ENCODE measurements at regions not wholly inside any gene's neighbourhood (a gene's known extent, or its start where the extent isn't known, plus 50 kb on each side); places are given as distances from the start of the nearest gene placed in this dataset.

- no peak for DNase-seq (ENCODE audit: low spot score)
Observed at GRCh38 chr18:70662588-70662987, 373.7 kb downstream of the SOCS6 start.

GRCh38 chr18:70659036-70659925, 370.4 kb downstream of the SOCS6 start:
- no peak for DNase-seq (ENCODE audit: low spot score)

GRCh38 chr18:70653671-70654070, 364.8 kb downstream of the SOCS6 start:
- DNase-seq (ENCODE audit: low spot score): no peak

GRCh38 chr18:70650878-70651277, 362.0 kb downstream of the SOCS6 start:
- DNase-seq (ENCODE audit: low spot score): no peak

- DNase-seq (ENCODE audit: low spot score): no peak
Observed at GRCh38 chr18:70649683-70650082, 360.8 kb downstream of the SOCS6 start.

GRCh38 chr18:70645971-70646370, 357.1 kb downstream of the SOCS6 start:
- no peak for DNase-seq (ENCODE audit: low spot score)

- no peak for DNase-seq (ENCODE audit: low spot score)
Observed at GRCh38 chr18:70643812-70644211, 355.0 kb downstream of the SOCS6 start.

- DNase-seq (ENCODE audit: low spot score): peak; percentile 67
Observed at GRCh38 chr18:70641156-70641775, 352.4 kb downstream of the SOCS6 start.

GRCh38 chr18:70640336-70640887, 351.6 kb downstream of the SOCS6 start:
- DNase-seq (ENCODE audit: low spot score): peak; percentile 61

- no peak for DNase-seq (ENCODE audit: low spot score)
Observed at GRCh38 chr18:70636991-70637390, 348.1 kb downstream of the SOCS6 start.

GRCh38 chr18:70634576-70635147, 345.8 kb downstream of the SOCS6 start:
- DNase-seq (ENCODE audit: low spot score): no peak

GRCh38 chr18:70627182-70627802, 338.4 kb downstream of the SOCS6 start:
- no peak for DNase-seq (ENCODE audit: low spot score)

GRCh38 chr18:70622622-70623419, 334.0 kb downstream of the SOCS6 start:
- peak; percentile 74 for DNase-seq (ENCODE audit: low spot score)

- no peak for DNase-seq (ENCODE audit: low spot score)
Observed at GRCh38 chr18:70621710-70622109, 332.9 kb downstream of the SOCS6 start.

GRCh38 chr18:70620837-70621612, 332.2 kb downstream of the SOCS6 start:
- DNase-seq (ENCODE audit: low spot score): no peak

GRCh38 chr18:70617020-70617763, 328.3 kb downstream of the SOCS6 start:
- DNase-seq (ENCODE audit: low spot score): no peak

GRCh38 chr18:70600225-70600925, 311.5 kb downstream of the SOCS6 start:
- no peak for DNase-seq (ENCODE audit: low spot score)

GRCh38 chr18:70598406-70598805, 309.6 kb downstream of the SOCS6 start:
- no peak for DNase-seq (ENCODE audit: low spot score)

- DNase-seq (ENCODE audit: low spot score): no peak
Observed at GRCh38 chr18:70582981-70583380, 294.1 kb downstream of the SOCS6 start.
